HG03097 (cell line): ENCODE measurements at regions not wholly inside any gene's neighbourhood (a gene's known extent, or its start where the extent isn't known, plus 50 kb on each side); places are given as distances from the start of the nearest gene placed in this dataset.
"Not testable (repeated sequence)": the region's sequence is repeated elsewhere in the genome, so short reads cannot be mapped to it uniquely, and the experiment has no call there.

Experiments used
- ATAC-seq: cut with Tn5 transposase; IDR thresholded peaks from one replicate; pipeline ENCODE4 v1.9.1; 2021; ENCODE audit not compliant: unreplicated experiment, low FRiP score

DNA sequence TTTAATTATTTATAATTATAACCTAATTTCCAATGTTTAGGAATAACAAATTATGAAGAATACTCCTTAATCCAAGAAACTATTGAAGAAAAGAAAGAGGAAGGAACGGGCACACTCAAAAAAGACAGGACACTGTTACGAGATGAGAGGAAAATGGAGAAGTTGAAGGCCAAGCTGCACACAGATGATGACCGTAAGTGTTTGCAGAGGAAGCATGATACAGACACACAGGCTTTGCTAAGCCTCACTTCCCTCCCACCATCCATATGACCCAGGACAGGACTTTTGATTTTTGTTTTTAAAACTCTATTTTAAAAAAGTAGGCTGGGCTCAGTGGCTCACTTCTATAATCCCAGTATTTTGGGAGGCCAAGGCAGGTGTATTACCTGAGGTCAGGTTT is 389.4 kb upstream of the TPM1 start:
- ATAC-seq = no peak

DNA sequence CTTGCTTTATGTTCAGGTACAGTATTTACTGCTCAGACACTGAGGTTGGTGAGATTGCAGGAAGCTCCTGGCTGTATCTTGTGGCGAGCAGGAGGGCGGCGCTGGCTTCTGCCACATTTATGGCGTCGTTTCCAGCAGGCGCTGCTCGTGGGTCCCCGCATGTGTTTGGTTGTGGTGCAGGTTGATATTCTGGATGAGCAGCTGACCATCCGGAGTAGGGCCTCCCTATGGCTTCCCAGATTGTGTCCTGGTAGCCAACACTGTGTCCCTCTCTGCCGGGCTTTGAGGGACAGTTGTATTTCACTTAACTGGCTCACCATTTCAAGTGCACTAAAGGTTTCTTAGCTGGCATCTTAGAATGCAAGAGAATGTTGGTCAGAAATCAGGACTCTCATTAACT is 386.5 kb upstream of the TPM1 start:
- ATAC-seq = no peak

DNA sequence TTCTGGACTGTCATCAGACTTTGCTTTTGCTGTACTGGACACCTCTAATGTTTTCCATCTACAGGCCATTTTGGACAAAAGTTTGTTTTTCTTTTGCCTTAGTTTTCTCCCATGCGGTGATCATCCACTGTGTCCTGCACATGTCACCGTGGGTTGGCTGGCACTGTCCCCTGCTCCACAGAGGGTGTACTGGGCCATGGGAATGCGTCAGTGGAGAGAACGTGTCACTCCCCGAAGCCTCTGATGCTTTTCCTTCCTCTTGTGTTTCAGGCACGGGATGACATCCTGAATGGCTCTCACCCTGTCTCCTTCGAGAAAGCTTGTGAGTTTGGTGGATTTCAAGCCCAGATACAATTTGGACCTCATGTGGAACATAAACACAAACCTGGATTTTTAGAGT is 385.0 kb upstream of the TPM1 start:
- ATAC-seq = not testable (repeated sequence)

DNA sequence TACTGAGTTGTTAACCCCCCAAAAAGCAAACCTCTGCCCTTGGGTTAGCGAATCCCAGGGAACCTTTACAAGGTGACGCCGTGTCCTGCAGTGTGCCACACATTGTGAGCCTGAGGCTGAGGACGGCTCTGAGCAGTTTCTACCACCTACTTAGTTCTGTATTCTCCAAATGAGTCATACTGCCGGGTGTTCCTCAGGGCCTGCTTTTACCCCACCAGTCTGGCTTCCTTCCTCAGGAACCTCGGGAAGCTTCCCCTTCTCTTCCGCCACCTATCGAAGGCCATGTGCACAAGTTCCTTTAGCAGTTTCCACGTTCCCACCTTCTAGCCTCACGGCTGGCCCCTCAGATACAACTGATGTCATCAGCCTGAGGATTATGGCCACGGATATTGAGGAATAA is 384.0 kb upstream of the TPM1 start:
- ATAC-seq = no peak

DNA sequence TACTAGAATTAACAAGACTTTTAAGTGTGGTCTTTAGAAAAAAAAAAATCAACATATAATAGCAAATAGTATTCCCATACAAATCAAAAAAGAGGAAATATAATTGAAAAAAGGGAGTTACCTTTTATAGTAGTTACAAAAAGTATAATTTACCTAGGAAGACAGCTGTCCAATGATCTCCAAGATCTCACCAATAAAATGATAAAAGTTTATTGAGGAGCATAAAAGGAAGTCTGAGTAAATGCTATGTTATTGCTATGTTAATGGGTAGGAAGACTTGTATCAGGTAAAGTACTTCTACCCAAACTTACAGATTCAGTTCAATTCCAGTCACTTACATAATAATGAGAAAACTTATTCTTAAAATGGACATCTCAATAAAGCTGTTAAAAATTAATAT is 379.0 kb upstream of the TPM1 start:
- ATAC-seq = no peak

DNA sequence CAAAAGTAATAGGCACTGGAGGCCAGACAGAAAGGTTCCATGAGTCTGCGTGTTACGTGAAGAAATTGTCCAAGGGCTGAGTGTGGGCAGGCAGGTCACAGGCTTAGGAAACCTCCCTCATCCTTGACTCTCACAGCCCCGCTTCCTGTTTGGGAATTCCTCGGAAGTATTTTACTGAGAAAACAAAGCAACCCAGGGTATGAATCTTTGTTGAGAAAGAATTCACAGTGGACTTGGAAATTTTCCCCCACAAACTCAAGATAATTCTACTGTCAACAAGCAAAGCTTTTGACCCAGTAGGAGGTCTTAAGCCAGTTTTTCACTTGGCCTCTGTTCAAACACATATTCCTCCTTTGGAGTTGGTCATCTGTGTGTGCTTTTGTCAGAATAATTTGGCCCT is 377.1 kb upstream of the TPM1 start:
- ATAC-seq = no peak

DNA sequence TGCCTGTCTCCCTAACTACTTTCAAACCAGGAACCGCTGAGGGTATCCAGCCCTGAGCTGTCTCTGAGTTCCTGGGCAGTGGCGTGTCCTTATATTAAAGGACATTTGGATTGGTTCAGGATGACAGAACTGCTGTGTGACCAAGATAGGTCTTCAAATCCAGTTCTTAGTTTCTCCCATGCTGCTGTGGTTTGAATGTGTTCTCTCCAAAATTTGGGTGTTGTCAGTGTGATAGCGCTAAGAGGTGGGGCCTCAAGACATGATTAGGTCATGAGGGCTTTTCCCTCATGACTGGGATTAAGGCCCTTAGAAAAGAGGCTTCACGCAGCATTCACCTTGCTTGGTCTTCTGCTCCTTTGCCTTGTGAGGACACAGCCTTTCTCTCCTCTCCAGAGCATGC is 376.5 kb upstream of the TPM1 start:
- ATAC-seq = no peak

DNA sequence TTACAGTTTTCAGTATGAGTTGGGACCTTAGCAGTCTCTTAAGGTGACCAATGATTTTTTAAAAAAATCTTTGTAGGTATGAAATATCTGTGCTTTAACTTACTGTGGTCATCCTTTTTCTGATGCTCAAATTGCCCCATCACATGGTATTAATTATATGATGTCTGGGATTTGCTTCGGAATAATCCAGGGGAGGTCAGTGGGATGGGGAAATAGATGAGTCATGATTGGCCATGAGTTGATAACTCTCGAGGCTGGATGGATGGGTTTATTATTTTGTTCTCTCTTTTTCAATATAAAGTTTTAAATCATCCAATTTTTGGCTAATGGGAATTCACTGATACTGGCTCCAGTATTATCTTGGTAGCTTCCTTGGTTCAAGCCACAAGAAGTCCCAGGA is 370.3 kb upstream of the TPM1 start:
- ATAC-seq = no peak

DNA sequence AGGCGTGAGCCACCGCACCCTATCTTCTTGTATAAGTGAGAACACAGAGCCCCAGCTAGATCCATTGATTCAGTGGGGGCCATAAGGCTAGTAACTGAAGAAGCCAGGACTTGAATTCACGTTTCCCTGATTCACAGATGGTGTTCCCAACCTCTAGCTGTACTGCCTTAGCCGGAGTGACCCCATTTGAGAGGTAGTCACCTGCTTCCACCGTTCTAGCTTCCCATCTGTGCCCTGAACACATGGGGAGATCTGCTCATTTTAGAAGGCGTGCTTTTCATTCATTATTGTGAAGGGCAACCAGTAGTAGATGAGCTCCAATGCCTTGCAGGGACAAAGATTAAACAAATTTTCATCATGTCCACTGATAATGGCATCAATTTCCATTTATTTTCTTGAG is 365.7 kb upstream of the TPM1 start:
- no peak for ATAC-seq

DNA sequence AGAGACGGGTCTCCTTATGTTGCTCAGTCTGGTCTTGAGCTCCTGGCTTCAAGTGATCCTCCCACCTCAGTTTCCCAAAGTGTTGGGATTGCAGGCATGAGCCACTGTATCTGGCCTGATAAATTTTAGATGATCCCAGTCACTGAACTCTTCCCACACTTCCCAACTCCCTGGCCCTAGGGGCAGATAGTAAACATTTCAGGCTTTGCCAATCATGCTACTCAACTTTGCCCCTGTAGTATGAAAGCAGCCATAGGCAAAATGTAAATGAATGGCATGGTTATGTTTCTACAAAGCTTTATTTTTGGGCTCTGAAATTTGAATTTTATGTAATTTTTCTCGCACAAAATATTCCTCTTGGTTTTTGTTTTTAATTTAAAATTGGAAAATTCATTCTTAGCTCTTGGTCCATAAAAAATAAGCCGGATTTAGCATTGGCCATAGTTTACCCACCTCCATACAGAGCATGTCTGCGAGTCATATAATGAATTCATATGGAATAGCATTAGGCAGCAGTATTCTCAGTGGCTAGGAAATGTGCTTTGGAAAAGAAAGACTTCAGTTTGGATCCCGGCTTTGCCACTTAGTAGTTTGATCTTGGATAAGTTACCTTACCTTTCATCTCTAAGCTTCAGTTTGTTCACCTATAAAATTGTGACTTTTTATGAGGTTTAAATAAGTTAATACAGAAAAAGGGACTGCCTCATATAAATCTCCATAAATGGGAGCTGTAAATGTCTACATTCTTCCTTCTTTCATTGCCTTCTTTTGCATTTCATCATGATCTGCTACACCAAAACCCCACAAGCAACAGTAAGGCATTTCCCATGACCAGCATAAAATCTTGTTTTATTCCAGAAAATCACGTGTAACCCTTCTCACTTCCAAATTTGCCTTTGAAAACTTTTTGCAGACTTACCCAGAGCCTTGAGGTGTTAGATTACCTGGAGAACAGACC is 360.3 kb upstream of the TPM1 start:
- ATAC-seq = no peak

DNA sequence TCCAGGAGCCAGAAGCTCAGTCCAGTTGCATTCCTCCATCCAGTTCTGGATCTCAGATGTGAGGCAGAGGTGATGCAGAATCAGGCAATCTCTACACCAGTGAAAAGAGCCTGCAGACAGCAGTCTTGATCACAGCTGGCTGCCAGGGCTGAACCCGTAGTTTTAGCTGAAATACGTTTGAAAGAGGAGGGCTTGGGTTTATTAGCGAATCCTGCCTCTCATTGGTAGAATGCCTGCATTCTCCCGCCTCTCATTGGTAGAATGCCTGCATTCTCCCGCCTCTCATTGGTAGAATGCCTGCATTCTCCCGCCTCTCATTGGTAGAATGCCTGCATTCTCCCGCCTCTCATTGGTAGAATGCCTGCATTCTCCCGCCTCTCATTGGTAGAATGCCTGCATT is 359.4 kb upstream of the TPM1 start:
- not testable (repeated sequence) for ATAC-seq

DNA sequence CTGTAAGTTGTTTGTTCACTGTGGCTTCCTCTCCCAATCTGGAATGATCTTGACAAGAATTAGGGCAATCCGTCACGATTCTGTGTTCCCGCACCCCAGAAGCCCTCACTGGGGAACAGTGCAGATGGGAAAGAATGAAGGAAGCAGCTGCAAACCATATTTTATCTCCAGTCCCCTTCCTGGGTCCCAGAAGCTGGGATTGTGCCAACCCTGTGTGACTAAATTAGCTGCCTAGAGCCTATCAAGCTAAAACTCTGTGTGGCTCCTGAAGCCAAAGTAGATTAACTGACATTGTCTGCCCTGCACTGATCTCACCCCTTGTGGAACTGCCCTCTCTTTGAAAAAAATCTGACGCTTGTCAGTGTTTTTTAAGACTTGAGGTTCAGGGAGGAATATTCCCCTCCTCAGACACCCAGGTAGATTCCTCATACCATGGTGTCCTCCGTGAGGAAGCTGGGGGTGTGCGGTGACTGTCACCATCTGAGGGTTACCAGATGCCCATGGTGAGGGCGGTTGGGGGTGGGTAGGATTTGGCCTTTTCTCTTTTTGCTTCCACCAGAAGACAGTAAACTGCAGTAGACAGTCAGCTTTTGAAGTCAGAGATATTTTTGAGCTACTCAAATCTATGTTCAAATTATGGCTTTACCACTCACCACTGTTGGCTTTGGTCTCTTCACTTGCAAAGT is 358.3 kb upstream of the TPM1 start:
- no peak for ATAC-seq

DNA sequence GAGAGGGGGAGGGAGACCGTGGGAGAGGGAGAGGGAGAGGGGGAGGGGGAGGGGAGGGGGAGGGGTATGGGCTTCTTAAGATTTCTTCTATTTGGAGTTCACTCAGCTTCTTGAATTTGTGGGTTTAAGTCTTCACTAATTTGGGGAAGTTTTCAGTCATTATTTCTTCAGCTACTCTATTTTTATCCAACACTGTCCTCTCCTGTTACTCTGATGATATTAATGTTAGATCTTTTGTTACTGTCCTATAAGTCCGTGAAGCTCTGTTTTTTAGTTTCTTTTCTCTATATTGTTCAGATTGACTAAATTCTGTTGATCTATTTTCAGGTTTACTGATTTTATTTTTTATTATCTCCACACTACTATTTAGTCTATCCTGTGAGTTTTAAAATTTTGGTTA is 351.5 kb upstream of the TPM1 start:
- ATAC-seq = no peak

DNA sequence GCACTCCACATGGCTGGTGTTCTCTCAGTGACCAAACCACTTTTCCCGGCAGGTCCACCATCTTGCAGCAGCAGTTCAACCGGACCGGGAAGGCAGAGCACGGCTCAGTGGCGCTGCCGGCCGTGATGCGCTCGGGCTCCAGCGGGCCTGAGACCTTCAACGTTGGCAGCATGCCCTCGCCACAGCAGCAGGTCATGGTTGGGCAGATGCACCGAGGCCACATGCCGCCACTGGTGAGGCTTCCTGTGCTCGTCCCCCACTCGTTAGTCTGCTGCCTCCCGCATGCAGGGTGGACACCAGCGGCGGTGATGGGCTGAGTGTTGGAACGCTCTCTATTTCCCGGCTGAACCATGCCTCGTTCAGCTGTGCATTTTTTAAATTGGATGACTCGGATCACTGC is 344.9 kb upstream of the TPM1 start:
- ATAC-seq = no peak

DNA sequence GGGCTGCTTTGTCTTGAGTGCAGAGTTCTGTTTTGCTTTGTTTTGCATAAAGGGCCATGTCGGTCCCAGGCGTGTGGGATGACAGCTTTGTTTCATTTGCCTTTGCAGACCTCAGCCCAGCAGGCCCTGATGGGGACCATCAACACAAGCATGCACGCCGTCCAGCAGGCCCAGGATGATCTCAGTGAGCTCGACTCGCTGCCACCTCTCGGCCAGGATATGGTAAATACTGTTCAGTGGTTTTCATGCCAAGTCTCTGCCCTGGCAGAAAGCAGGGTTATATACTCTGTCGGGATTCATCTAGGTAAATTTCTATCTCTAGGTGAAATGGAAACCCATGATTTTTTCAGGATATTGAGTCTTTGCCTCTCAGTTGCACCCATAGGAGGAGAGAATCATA is 343.9 kb upstream of the TPM1 start:
- ATAC-seq = no peak

DNA sequence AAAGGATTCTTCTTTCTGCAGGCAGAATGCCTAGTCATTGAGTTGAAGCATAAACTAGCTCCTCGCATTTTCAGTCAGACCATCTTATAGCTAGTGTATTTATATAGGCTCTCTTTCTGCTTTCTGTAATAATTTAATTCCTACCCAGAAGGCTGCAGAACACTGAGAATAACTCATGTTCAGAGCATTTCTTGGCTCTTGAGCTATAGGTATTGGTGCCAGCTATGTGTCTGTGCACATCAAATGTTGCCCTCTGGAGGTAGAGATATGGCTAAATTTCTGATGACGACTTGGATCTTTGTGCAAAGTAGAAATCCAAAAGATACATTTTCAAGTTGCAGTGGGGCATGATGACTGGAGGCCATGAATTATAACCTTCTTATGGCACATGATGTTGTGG is 336.2 kb upstream of the TPM1 start:
- ATAC-seq = no peak

DNA sequence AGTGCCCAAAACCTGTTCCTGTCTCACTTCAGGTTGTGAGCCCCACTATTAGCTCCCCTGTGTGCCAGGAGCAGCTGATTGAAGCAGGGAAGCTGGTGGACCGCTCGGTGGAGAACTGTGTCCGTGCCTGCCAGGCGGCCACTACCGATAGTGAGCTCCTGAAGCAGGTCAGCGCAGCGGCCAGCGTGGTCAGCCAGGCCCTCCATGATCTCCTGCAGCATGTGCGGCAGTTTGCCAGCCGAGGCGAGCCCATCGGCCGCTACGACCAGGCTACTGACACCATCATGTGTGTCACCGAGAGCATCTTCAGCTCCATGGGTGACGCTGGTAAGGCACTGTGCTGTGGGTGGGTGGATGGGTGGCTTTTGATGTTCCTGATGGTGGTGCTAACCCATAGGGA is 334.1 kb upstream of the TPM1 start:
- no peak for ATAC-seq

DNA sequence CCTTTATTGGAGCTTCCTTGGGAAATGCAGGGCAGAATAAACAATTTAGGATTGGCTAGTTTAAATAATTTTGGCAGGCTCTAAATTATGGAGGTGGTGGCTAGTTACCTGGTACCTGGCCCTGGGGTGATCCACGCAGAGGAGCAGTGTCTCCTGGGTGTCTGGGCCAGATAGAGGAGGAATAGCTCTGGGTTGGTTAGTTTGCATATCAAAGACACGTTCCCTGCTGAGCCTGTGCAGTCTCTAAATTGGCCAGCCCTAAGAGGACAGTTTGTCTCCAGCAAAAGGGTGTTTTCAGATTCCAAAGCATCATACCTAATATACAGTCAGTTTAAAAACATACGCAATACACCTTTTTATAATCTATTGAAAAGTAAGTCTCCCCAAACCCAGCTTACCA is 333.3 kb upstream of the TPM1 start:
- ATAC-seq = no peak

DNA sequence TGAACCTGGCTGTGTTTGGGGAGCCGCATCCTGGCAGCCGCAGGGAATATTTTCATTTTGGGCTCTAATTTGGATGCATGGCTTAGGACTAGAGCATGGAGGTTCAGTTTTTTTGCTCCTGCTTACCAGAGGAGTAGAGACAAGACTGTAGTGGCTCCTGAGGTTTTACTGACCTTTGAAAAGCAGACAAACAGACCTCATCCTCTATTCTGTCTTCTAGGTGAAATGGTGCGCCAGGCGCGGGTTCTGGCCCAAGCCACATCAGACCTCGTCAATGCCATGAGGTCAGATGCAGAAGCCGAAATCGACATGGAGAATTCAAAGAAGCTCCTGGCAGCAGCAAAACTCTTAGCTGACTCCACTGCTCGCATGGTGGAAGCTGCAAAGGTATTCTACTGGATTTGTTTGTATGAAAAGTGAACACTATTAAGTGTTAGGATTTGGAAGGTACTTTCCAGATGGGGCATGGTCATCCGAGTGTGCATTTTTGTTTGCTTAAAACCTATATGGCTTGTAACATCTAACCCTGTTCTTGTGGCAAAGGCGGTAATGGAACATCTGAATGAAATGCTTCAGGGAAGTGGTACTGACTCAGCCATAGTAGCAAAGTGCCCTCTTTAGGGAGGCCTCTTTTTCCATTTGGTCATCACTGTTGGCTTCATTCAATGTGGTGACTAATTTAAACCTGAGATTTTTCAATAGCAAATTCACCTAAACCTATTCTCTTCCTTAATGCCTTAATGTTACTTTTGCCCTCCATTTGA is 330.7 kb upstream of the TPM1 start:
- no peak for ATAC-seq

DNA sequence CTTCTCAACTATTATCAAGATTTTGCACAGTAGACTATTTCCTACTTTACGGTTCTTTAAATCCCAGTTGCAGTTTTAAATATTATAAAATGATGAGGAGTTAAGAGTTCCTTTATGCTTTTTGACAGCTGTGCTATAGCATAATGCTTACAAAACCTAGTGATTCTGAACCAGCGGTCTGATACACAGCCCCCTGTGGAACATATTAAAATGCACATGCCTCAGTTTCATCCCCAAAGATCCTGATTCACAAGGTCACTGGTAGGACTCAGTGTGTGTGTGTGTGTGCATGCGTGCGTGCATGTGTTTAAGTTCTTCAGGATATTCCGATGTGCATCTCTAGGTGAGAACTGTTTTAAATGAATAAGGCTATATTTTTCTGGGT is 330.1 kb upstream of the TPM1 start:
- no peak for ATAC-seq

DNA sequence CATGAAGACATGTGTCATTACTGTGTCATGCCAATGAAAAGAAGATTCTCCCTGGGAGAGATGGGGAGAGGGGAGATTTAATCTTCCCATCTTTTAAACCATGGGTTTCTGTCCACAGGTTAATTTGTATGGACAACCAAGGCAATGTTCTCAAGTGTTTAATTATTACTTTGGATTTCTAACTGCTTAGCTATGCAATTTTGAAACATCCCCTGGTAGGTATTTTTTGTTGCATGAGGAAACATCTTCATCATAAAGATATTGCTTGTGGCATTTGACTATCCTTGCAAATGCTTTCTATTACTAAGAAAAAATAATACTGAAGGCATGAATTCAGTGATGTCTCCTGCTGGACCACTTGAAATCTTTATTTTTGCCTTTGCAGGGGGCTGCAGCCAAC is 326.6 kb upstream of the TPM1 start:
- ATAC-seq = no peak
